A673 (cell line): ENCODE measurements at regions not wholly inside any gene's neighbourhood (a gene's known extent, or its start where the extent isn't known, plus 50 kb on each side); places are given as distances from the start of the nearest gene placed in this dataset.

Experiments
- BruUV-seq: library from RNA; stranded (reverse); fragments of 400-500 nt; replicated peaks from 2 replicates; lab custom pipeline; 2021; lab: Mats Ljungman, UMichigan
- CTCF ChIA-PET: fragments of 300-600 bp; sonication (Branson Sonifier 250); formaldehyde crosslinking; loops from one replicate; lab custom pipeline; 2022; ENCODE audit warnings: antibody characterized with exemption; lab: Charles Lee
- POLR2A ChIA-PET: fragments of 300-600 bp; sonication (Branson Sonifier 250); formaldehyde crosslinking; loops from one replicate; lab custom pipeline; 2022; ENCODE audit warnings: antibody characterized with exemption; ENCODE audit not compliant: low non-redundant PET; lab: Charles Lee
- DNase-seq: peaks from one replicate; pipeline ENCODE4 v3.0.0-alpha.2; 2015; ENCODE audit warnings: low spot score
- H3K27ac ChIP-seq: fragments of 200-600 bp; sonication (generic); 2 replicates; pipeline ENCODE4 v1.5.1; 2016; ENCODE audit warnings: mixed run types, low read depth, mild to moderate bottlenecking, mixed read lengths, antibody characterized with exemption, low read length; ENCODE audit not compliant: poor library complexity, severe bottlenecking
- H3K27me3 ChIP-seq: fragments of 200-600 bp; sonication (generic); replicated peaks from 2 replicates; pipeline ENCODE4 v1.6.1; 2017; ENCODE audit warnings: mixed run types, low read depth, mild to moderate bottlenecking, mixed read lengths, antibody characterized with exemption, low read length; ENCODE audit not compliant: insufficient read depth, poor library complexity
- H3K36me3 ChIP-seq: fragments of 200-600 bp; sonication (generic); 2 replicates; pipeline ENCODE4 v1.6.1; 2016; ENCODE audit warnings: mixed run types, mild to moderate bottlenecking, mixed read lengths, antibody characterized with exemption, low read length; ENCODE audit not compliant: insufficient read depth, poor library complexity, severe bottlenecking
- H3K4me1 ChIP-seq: fragments of 200-600 bp; sonication (generic); 2 replicates; pipeline ENCODE4 v1.6.1; 2017; ENCODE audit warnings: mixed run types, mild to moderate bottlenecking, mixed read lengths, antibody characterized with exemption, low read length; ENCODE audit not compliant: insufficient read depth, poor library complexity, severe bottlenecking
- H3K4me3 ChIP-seq: fragments of 200-600 bp; sonication (generic); 2 replicates; pipeline ENCODE4 v1.5.1; 2016; ENCODE audit warnings: low read depth, mixed run types, mild to moderate bottlenecking, mixed read lengths, low read length; ENCODE audit not compliant: poor library complexity, severe bottlenecking
- H3K9me3 ChIP-seq: fragments of 200-600 bp; sonication (generic); 2 replicates; pipeline ENCODE4 v1.6.1; 2016; ENCODE audit warnings: mixed run types, low read depth, mild to moderate bottlenecking, mixed read lengths, antibody characterized with exemption, low read length; ENCODE audit not compliant: poor library complexity, severe bottlenecking
- EZH2 ChIP-seq: fragments of 200-600 bp; sonication (generic); IDR thresholded peaks from 2 replicates; pipeline ENCODE4 v1.6.1; 2017; ENCODE audit warnings: borderline replicate concordance, low read depth, mild to moderate bottlenecking, mixed read lengths, antibody characterized with exemption, low read length; ENCODE audit not compliant: poor library complexity, severe bottlenecking
- intact Hi-C: fragments of 100-400 bp; cut with micrococcal nuclease; formaldehyde crosslinking; loops from one replicate; pipeline ENCODE4 v1.10.0; 2022; ENCODE audit not compliant: unreplicated experiment
- TF ChIP-seq, protein P1 (sequence below): fragments of 300-800, 200-600 bp; sonication (generic); conservative IDR thresholded peaks from 2 replicates; pipeline ENCODE4 v1.5.1; 2017; ENCODE audit warnings: low read depth, mild to moderate bottlenecking, antibody characterized with exemption, low read length, moderate library complexity, mixed read lengths

- Histone ChIP-seq H3K4me3 (no peak overlapping the region), H3K27me3 (no peaks in the 10 kb centered on the region), H3K27ac (no peak overlapping the region), H3K9me3 (peaks cover 52% of the 10 kb centered on the region), H3K36me3 (no peaks in the 10 kb centered on the region), H3K4me1 (no peaks in the 10 kb centered on the region)
- ChIA-PET CTCF (no interaction called here), POLR2A (no interaction called here)
- no peak for DNase-seq
- BruUV-seq = no TSS peak
- intact Hi-C loops = no loop called here
- TF ChIP-seq, protein P1, sequence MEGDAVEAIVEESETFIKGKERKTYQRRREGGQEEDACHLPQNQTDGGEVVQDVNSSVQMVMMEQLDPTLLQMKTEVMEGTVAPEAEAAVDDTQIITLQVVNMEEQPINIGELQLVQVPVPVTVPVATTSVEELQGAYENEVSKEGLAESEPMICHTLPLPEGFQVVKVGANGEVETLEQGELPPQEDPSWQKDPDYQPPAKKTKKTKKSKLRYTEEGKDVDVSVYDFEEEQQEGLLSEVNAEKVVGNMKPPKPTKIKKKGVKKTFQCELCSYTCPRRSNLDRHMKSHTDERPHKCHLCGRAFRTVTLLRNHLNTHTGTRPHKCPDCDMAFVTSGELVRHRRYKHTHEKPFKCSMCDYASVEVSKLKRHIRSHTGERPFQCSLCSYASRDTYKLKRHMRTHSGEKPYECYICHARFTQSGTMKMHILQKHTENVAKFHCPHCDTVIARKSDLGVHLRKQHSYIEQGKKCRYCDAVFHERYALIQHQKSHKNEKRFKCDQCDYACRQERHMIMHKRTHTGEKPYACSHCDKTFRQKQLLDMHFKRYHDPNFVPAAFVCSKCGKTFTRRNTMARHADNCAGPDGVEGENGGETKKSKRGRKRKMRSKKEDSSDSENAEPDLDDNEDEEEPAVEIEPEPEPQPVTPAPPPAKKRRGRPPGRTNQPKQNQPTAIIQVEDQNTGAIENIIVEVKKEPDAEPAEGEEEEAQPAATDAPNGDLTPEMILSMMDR = no peak
- TF ChIP-seq EZH2 = no peak
Observed at GRCh38 chr15:27685644-27686043, 413.5 kb downstream of the OCA2 start.

GRCh38 chr15:27683121-27683520 is 416.0 kb downstream of the OCA2 start:
- DNase-seq = no peak
- Histone ChIP-seq H3K27me3 (no peaks in the 10 kb centered on the region), H3K27ac (no peak overlapping the region), H3K4me1 (no peaks in the 10 kb centered on the region), H3K4me3 (no peak overlapping the region), H3K36me3 (no peaks in the 10 kb centered on the region), H3K9me3 (peaks cover 32% of the 10 kb centered on the region)
- BruUV-seq = no TSS peak
- CTCF ChIA-PET = no interaction called here
- POLR2A ChIA-PET = no interaction called here
- intact Hi-C loops = no loop called here
- TF ChIP-seq, protein P1 = no peak
- TF ChIP-seq EZH2 = no peak

GRCh38 chr15:27681038-27681437 is 418.1 kb downstream of the OCA2 start:
- POLR2A ChIA-PET = no interaction called here
- TF ChIP-seq EZH2 = no peak
- TF ChIP-seq, protein P1 = no peak
- no TSS peak for BruUV-seq

More at GRCh38 chr15:27681038-27681437, 418.1 kb downstream of the OCA2 start:
- no peak for DNase-seq
- CTCF ChIA-PET = no interaction called here
- H3K4me3 ChIP-seq = no peak overlapping the region
- peaks cover 40% of the 10 kb centered on the region for H3K9me3 ChIP-seq
- H3K27me3 ChIP-seq = no peaks in the 10 kb centered on the region
- no peaks in the 10 kb centered on the region for H3K36me3 ChIP-seq
- intact Hi-C loops = no loop called here
- H3K27ac ChIP-seq = no peak overlapping the region
- no peaks in the 10 kb centered on the region for H3K4me1 ChIP-seq
